Erythroblast (primary cell): ENCODE measurements at regions not wholly inside any gene's neighbourhood (a gene's known extent, or its start where the extent isn't known, plus 50 kb on each side); places are given as distances from the start of the nearest gene placed in this dataset.

Source experiments
- GATA1 ChIP-seq: IDR thresholded peaks from 2 replicates; pipeline ENCODE4 v1.6.1; 2011; ENCODE audit warnings: low read depth, mild to moderate bottlenecking, control low read depth, low read length, moderate library complexity
- POLR2A ChIP-seq: IDR thresholded peaks from 2 replicates; pipeline ENCODE4 v1.6.1; 2011; ENCODE audit warnings: mild to moderate bottlenecking, low read length

GRCh38 chr22:48096411-48096810 is 1334.0 kb downstream of the TBC1D22A start:
- TF ChIP-seq POLR2A (no peak), GATA1 (no peak)
